Left colon (tissue), 2 donors: ENCODE measurements at regions not wholly inside any gene's neighbourhood (a gene's known extent, or its start where the extent isn't known, plus 50 kb on each side); places are given as distances from the start of the nearest gene placed in this dataset.
"Not testable (repeated sequence)": the region's sequence is repeated elsewhere in the genome, so short reads cannot be mapped to it uniquely, and the experiment has no call there.

ENCODE experiments used
- ATAC-seq: fragments of 200-7000 bp; cut with Tn5 transposase; one replicate; pipeline ENCODE4 v1.9.1; 2020; ENCODE audit warnings: mild to moderate bottlenecking, moderate library complexity
- DNase-seq, 2 donors: peaks; one replicate each; pipeline ENCODE4 v3.0.0-alpha.2; 2020
- intact Hi-C, 2 donors: fragments of 100-400 bp; cut with DNase I in 1 of 2; cut with micrococcal nuclease in 1 of 2; formaldehyde crosslinking; loops; one replicate each; pipeline versions ENCODE4 v1.11.2 to v1.14.0; 2022; cut with DNase I, micrococcal nuclease
- donor health status: DM: no; HTN: no; CAD: no.
- donor health status: DM: yes; HTN: yes; CAD: no.

- intact Hi-C loops: no loop called here
- peak; percentile 57 to 71 for DNase-seq
These were observed 84.7 kb upstream of the NEDD4L start for GRCh38 chr18:57959278-57959677.

GRCh38 chr18:57957210-57957609, 86.8 kb upstream of the NEDD4L start:
- DNase-seq (no peak), ATAC-seq (no peak)
- intact Hi-C loops: no loop called here

More at GRCh38 chr18:57959278-57959677, 84.7 kb upstream of the NEDD4L start:
- peak; percentile 71 for ATAC-seq

- ATAC-seq: peak; percentile 72
- intact Hi-C loops: no loop called here
- DNase-seq: peak; percentile 81 to 84
These were observed 87.5 kb upstream of the NEDD4L start for GRCh38 chr18:57956491-57956890.

- no peak for ATAC-seq
- intact Hi-C loops: no loop called here
- DNase-seq: no peak
These were observed 89.1 kb upstream of the NEDD4L start for GRCh38 chr18:57954935-57955334.

GRCh38 chr18:57953883-57954282, 90.1 kb upstream of the NEDD4L start:
- ATAC-seq: peak; percentile 83
- intact Hi-C loops: no loop called here

GRCh38 chr18:57951999-57952774, 91.8 kb upstream of the NEDD4L start:
- DNase-seq (no peak), ATAC-seq (peak; percentile 67)
- intact Hi-C loops: no loop called here

More at GRCh38 chr18:57953883-57954282, 90.1 kb upstream of the NEDD4L start:
- peak; percentile 37 to 67 for DNase-seq

GRCh38 chr18:57951117-57951796, 92.8 kb upstream of the NEDD4L start:
- ATAC-seq (no peak), DNase-seq (no peak)
- intact Hi-C loops: no loop called here

- DNase-seq: no peak
- intact Hi-C loops: no loop called here
- no peak for ATAC-seq
These were observed 93.5 kb upstream of the NEDD4L start for GRCh38 chr18:57950542-57950941.

- ATAC-seq, DNase-seq, intact Hi-C loops: not testable (repeated sequence)
These were observed 94.7 kb upstream of the NEDD4L start for GRCh38 chr18:57949335-57949734.

- ATAC-seq: no peak
- no peak for DNase-seq
These were observed 96.9 kb upstream of the NEDD4L start for GRCh38 chr18:57947117-57947516.

GRCh38 chr18:57943723-57944122, 100.3 kb upstream of the NEDD4L start:
- ATAC-seq (no peak), DNase-seq (no peak)
- intact Hi-C loops: no loop called here

More at GRCh38 chr18:57947117-57947516, 96.9 kb upstream of the NEDD4L start:
- intact Hi-C loops: no loop called here

- no peak for ATAC-seq
- DNase-seq: no peak
- intact Hi-C loops: no loop called here
These were observed 101.5 kb upstream of the NEDD4L start for GRCh38 chr18:57942493-57942892.

GRCh38 chr18:57941841-57942489, 102.1 kb upstream of the NEDD4L start:
- intact Hi-C loops: no loop called here
- ATAC-seq (no peak), DNase-seq (no peak)

- ATAC-seq (no peak), DNase-seq (no peak)
- intact Hi-C loops: no loop called here
These were observed 103.8 kb upstream of the NEDD4L start for GRCh38 chr18:57940166-57940660.

GRCh38 chr18:57934375-57934774, 109.7 kb upstream of the NEDD4L start:
- ATAC-seq, DNase-seq, intact Hi-C loops: not testable (repeated sequence)

GRCh38 chr18:57931038-57931437, 113.0 kb upstream of the NEDD4L start:
- peak; percentile 74 for ATAC-seq
- no peak for DNase-seq
- intact Hi-C loops: no loop called here

GRCh38 chr18:57930476-57930875, 113.5 kb upstream of the NEDD4L start:
- intact Hi-C loops: no loop called here
- no peak for DNase-seq
- ATAC-seq: peak; percentile 27

GRCh38 chr18:57929922-57930321, 114.1 kb upstream of the NEDD4L start:
- intact Hi-C loops: no loop called here
- ATAC-seq: no peak
- DNase-seq: no peak

- intact Hi-C loops: no loop called here
- ATAC-seq (no peak), DNase-seq (no peak)
These were observed 115.6 kb upstream of the NEDD4L start for GRCh38 chr18:57928466-57928865.

GRCh38 chr18:57927511-57927910, 116.5 kb upstream of the NEDD4L start:
- intact Hi-C loops: no loop called here
- ATAC-seq (no peak), DNase-seq (no peak)
